GM12878 (cell line): ENCODE measurements at regions not wholly inside any gene's neighbourhood (a gene's known extent, or its start where the extent isn't known, plus 50 kb on each side); places are given as distances from the start of the nearest gene placed in this dataset.

ENCODE experiments used
- ATAC-seq: fragments of 200-7000 bp; cut with Tn5 transposase; 3 replicates; pipeline ENCODE4 v1.9.1; 2020; ENCODE audit warnings: mild to moderate bottlenecking, moderate library complexity
- BruUV-seq: library from RNA; stranded (reverse); fragments of 400-500 nt; replicated peaks from 2 replicates; lab custom pipeline; 2021; lab: Mats Ljungman, UMichigan
- CTCF ChIA-PET: fragments of 300-600 bp; sonication (Branson Sonifier 250); formaldehyde crosslinking; extraction: SDS; loops from one replicate; lab custom pipeline; 2021; ENCODE audit warnings: inconsistent platforms; lab: Yijun Ruan, JAX
- POLR2A ChIA-PET: fragments of 350-600 bp; formaldehyde crosslinking; extraction: SDS; loops from one replicate; lab custom pipeline; 2021; ENCODE audit warnings: inconsistent platforms; lab: Charles Lee
- RAD21 ChIA-PET: fragments of 300-600 bp; sonication (Branson Sonifier 250); formaldehyde crosslinking; loops from one replicate; lab custom pipeline; 2023; ENCODE audit warnings: antibody characterized with exemption; ENCODE audit not compliant: unreplicated experiment; lab: Charles Lee
- SMC1A ChIA-PET: fragments of 300-600 bp; sonication (Branson Sonifier 250); formaldehyde crosslinking; loops from one replicate; lab custom pipeline; 2023; ENCODE audit not compliant: unreplicated experiment, uncharacterized antibody; lab: Charles Lee
- DNase-seq: peaks from one replicate; pipeline ENCODE4 v3.0.0-alpha.2; 2011; ENCODE audit warnings: low read depth, low spot score
- FAIRE-seq: peaks from 3 replicates; lab custom pipeline; 2011; peaks lifted over from hg19 to GRCh38; lab: Jason Lieb, UNC
- H2AFZ ChIP-seq: 2 replicates; pipeline ENCODE4 v1.6.0; 2011; ENCODE audit warnings: low read depth, low read length, control low read depth; ENCODE audit not compliant: control insufficient read depth
- H3K27ac ChIP-seq: 2 replicates; pipeline ENCODE4 v1.5.1; 2011; ENCODE audit warnings: control low read depth; ENCODE audit not compliant: control insufficient read depth, insufficient read depth
- H3K27me3 ChIP-seq, 2 experiments: replicated peaks in 1 of 2; 2 replicates each; pipeline versions ENCODE4 v1.6.0 to v1.6.1; 2011; ENCODE audit warnings: low read length in 1 of 2; ENCODE audit not compliant: control insufficient read depth in 2 of 2, insufficient read depth in 2 of 2
- H3K36me3 ChIP-seq, 2 experiments: 2 replicates each; pipeline ENCODE4 v1.5.1; 2011; ENCODE audit warnings: low read length in 1 of 2; ENCODE audit not compliant: control insufficient read depth in 2 of 2, insufficient read depth in 2 of 2
- H3K4me1 ChIP-seq: 2 replicates; pipeline ENCODE4 v1.6.1; 2011; ENCODE audit warnings: mild to moderate bottlenecking, low read length, moderate library complexity, mixed read lengths; ENCODE audit not compliant: control insufficient read depth, insufficient read depth
- H3K4me2 ChIP-seq: 2 replicates; pipeline ENCODE4 v1.6.0; 2011; ENCODE audit warnings: control low read depth; ENCODE audit not compliant: control insufficient read depth, insufficient read depth
- H3K4me3 ChIP-seq: fragments of 200-600 bp; sonication (generic); 2 replicates; pipeline ENCODE4 v1.5.1; 2016
- H3K79me2 ChIP-seq: 2 replicates; pipeline ENCODE4 v1.6.0; 2011; ENCODE audit warnings: low read length; ENCODE audit not compliant: control insufficient read depth, insufficient read depth
- H3K9ac ChIP-seq: 2 replicates; pipeline ENCODE4 v1.8.0; 2011; ENCODE audit warnings: low read length, control low read depth, mixed read lengths; ENCODE audit not compliant: control insufficient read depth, insufficient read depth
- H3K9me3 ChIP-seq: replicated peaks from 3 replicates; pipeline ENCODE4 v1.5.1; 2011; ENCODE audit warnings: mild to moderate bottlenecking, low read length; ENCODE audit not compliant: control insufficient read depth, insufficient read depth
- H4K20me1 ChIP-seq: 2 replicates; pipeline ENCODE4 v1.6.0; 2011; ENCODE audit not compliant: control insufficient read depth, insufficient read depth
- ATF3 ChIP-seq: IDR thresholded peaks from 2 replicates; pipeline ENCODE4 v1.6.1; 2011; ENCODE audit warnings: low read depth, mild to moderate bottlenecking, low read length, moderate library complexity, borderline replicate concordance; ENCODE audit errors: extremely low read depth
- EED ChIP-seq: sonication (generic); IDR thresholded peaks from 2 replicates; pipeline ENCODE4 v1.6.1; 2016; ENCODE audit warnings: antibody characterized with exemption, low read depth
- IRF3 ChIP-seq: fragments of 450-650 bp; IDR thresholded peaks from 2 replicates; pipeline ENCODE4 v1.6.1; 2014; ENCODE audit warnings: mild to moderate bottlenecking
- SMC3 ChIP-seq: IDR thresholded peaks from 2 replicates; pipeline ENCODE4 v1.6.1; 2011; ENCODE audit warnings: low read length, improper control_type of control experiment, borderline replicate concordance
- STAT3 ChIP-seq: IDR thresholded peaks from 2 replicates; pipeline ENCODE4 v1.6.1; 2011; ENCODE audit warnings: low read depth, low read length, improper control_type of control experiment
- USF2 ChIP-seq: IDR thresholded peaks from 2 replicates; pipeline ENCODE4 v1.6.1; 2011; ENCODE audit warnings: low read depth, low read length, improper control_type of control experiment, borderline replicate concordance
- WGBS: methylation state at CpG from one replicate; pipeline ENCODE4 v1.1.6; 2016; ENCODE audit warnings: low lambda C conversion rate; ENCODE audit not compliant: insufficient replicate concordance, insufficient coverage; ENCODE audit errors: missing lambda C conversion rate; 5-methylcytosine and 5-hydroxymethylcytosine counted together
- in situ Hi-C: fragments of 300-500 bp; cut with MboI; formaldehyde crosslinking; loops from 9 replicates; pipeline ENCODE4 v1.14.3; 2018; ENCODE audit warnings: mixed read lengths
- intact Hi-C: fragments of 100-400 bp; cut with micrococcal nuclease; formaldehyde crosslinking; loops from one replicate; pipeline ENCODE4 v1.14.2; 2022; ENCODE audit not compliant: unreplicated experiment

- Histone ChIP-seq H3K9me3 (no peaks in the 10 kb centered on the region), H3K27me3 (peaks cover 1 to 3% of the 10 kb centered on the region in 2 experiments; a peak in 1 of 4 replicates), H3K79me2 (no peaks in the 10 kb centered on the region), H4K20me1 (no peaks in the 10 kb centered on the region), H3K4me1 (no peaks in the 10 kb centered on the region), H3K9ac (no peak overlapping the region), H3K27ac (no peak overlapping the region), H3K36me3 (no peaks in the 10 kb centered on the region), H3K4me3 (no peak overlapping the region), H3K4me2 (no peak overlapping the region), H2AFZ (no peak overlapping the region)
- BruUV-seq = no TSS peak
- DNase-seq (no peak), ATAC-seq (no peak), FAIRE-seq (no peak)
- ChIA-PET SMC1A (no interaction called here), RAD21 (no interaction called here), CTCF (no interaction called here), POLR2A (no interaction called here)
- TF ChIP-seq USF2 (no peak), ATF3 (no peak), IRF3 (no peak), EED (no peak), STAT3 (no peak), SMC3 (no peak)
- intact Hi-C loops = no loop called here
- in situ Hi-C loops = no loop called here
- WGBS = 0% methylated on average over 2 of the region's 2 CpGs
Measured at GRCh38 chr4:138826754-138827153, 188.8 kb upstream of the NOCT start.
